ENCODE measurements at regions not wholly inside any gene's neighbourhood (a gene's known extent, or its start where the extent isn't known, plus 50 kb on each side); places are given as distances from the start of the nearest gene placed in this dataset.
"Not testable (repeated sequence)": the region's sequence is repeated elsewhere in the genome, so short reads cannot be mapped to it uniquely, and the experiment has no call there.

DNA sequence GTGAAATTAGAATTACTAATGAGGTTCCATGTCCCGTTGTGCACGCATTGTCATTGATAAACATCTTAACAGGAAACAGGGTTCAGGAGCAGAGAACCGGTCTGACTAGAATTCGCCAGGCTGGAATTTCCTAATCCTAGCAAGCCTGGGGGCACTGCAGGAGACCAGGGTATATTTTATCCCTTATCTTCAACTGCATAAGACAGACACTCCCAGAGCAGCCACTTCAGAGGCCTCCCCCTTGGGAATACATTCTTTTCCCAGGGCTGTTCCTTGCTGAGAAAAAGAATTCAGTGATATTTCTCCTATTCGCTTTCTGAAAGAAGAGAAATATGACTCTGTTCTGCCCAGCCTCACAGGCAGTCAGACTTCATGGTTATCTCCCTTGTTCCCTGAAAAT is 416.6 kb upstream of the HTR2C start:
- not testable (repeated sequence) for H3K27ac ChIP-seq (ENCODE audit: low read depth, low read length); H3K9ac ChIP-seq (ENCODE audit: low read length); H3K27me3 ChIP-seq (ENCODE audit: control insufficient read depth, insufficient read depth, low read length); H3K4me1 ChIP-seq (ENCODE audit: control insufficient read depth, insufficient read depth, low read length); H3K4me3 ChIP-seq (ENCODE audit: low read depth, low read length); H3K36me3 ChIP-seq (ENCODE audit: control insufficient read depth, insufficient read depth, low read length)
- H3K9me3 ChIP-seq (ENCODE audit: control insufficient read depth, insufficient read depth, low read depth, low read length): peaks cover 20% of the 10 kb centered on the region

GRCh38 chrX:114166601-114167000 is 417.3 kb upstream of the HTR2C start:
- Histone ChIP-seq H3K27ac (ENCODE audit: low read depth, low read length) (no peak overlapping the region), H3K9me3 (ENCODE audit: control insufficient read depth, insufficient read depth, low read depth, low read length) (peaks cover 20% of the 10 kb centered on the region), H3K9ac (ENCODE audit: low read length) (no peak overlapping the region), H3K27me3 (ENCODE audit: control insufficient read depth, insufficient read depth, low read length) (no peaks in the 10 kb centered on the region), H3K4me3 (ENCODE audit: low read depth, low read length) (no peak overlapping the region), H3K4me1 (ENCODE audit: control insufficient read depth, insufficient read depth, low read length) (no peaks in the 10 kb centered on the region), H3K36me3 (ENCODE audit: control insufficient read depth, insufficient read depth, low read length) (no peaks in the 10 kb centered on the region)

DNA sequence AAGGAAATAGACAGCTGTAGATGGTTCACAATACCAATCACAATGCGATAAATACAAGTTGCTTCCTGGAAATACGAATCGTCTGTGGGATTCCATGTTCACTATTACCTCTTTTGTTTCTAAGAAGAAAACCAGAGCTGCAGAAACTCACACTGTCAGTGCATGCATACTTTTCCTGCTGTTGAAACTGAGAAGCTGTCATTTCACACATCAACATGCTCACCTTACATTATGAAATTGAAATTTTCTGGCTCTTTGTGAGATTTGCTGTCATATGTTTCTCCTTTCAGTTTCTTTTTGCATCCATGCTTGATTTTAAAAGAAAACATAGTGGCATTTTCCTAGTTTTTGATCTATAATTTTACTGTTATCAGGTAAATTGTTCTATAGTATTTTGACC is 418.3 kb upstream of the HTR2C start:
- Histone ChIP-seq H3K4me1 (ENCODE audit: control insufficient read depth, insufficient read depth, low read length) (no peaks in the 10 kb centered on the region), H3K36me3 (ENCODE audit: control insufficient read depth, insufficient read depth, low read length) (no peaks in the 10 kb centered on the region), H3K9me3 (ENCODE audit: control insufficient read depth, insufficient read depth, low read depth, low read length) (peaks cover 20% of the 10 kb centered on the region), H3K4me3 (ENCODE audit: low read depth, low read length) (no peak overlapping the region), H3K27ac (ENCODE audit: low read depth, low read length) (no peak overlapping the region), H3K9ac (ENCODE audit: low read length) (no peak overlapping the region), H3K27me3 (ENCODE audit: control insufficient read depth, insufficient read depth, low read length) (no peaks in the 10 kb centered on the region)

DNA sequence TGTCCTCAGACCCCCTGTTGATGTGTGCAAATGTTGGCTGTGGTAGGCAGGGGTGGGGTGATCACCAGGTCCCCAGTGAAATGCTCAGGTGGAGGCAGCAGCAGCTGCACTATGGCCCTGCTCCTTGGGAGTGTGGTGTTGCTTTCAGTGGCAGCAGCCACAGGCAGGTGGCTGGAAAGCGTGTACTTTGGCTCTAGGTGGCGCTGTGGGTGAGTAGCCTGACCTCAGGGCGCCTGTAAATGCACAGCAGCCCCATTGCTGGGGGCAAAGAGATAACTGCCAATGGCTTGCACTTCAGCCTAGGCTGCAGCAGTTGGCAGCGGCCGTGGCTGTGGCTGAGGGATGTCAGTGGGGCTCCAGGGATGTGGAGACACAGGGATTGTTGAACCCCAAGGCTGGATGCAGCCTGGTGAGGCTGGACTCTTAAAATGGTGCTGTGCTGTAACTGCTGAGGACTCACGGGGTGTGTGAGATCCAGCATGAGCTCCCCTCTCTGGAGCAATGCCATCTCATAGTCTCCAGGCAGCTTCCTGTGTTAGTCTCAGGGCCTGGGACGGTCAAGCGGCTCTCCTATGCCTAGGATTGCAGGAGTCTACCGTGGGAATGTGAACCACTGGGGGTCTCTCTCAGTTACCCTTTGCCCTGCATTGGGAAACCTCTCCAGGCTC is 421.7 kb upstream of the HTR2C start:
- Histone ChIP-seq H3K27ac (ENCODE audit: low read depth, low read length) (no peak overlapping the region), H3K27me3 (ENCODE audit: control insufficient read depth, insufficient read depth, low read length) (no peaks in the 10 kb centered on the region), H3K4me1 (ENCODE audit: control insufficient read depth, insufficient read depth, low read length) (no peaks in the 10 kb centered on the region)

DNA sequence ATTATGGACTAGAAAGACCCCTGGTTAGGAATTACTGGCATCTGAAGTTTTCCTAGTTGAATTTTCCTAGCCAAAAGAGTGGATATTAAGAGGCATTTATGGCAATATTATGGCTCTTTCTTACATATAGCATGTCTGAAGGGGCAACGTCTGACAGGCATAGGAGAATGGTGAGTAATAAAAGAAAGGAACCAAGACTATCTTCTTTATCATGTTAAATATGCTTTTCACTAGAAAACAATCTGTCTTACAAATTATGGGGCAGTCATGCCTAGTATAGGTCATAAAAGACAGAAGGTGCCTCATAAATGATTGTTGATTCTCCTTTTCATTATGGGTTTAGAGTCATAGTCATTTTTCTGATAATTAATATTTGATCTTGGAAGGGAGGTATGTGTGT is 431.1 kb upstream of the HTR2C start:
- no peaks in the 10 kb centered on the region for H3K9me3 ChIP-seq (ENCODE audit: control insufficient read depth, insufficient read depth, low read depth, low read length)
- H3K27ac ChIP-seq (ENCODE audit: low read depth, low read length): no peak overlapping the region
- no peak overlapping the region for H3K4me3 ChIP-seq (ENCODE audit: low read depth, low read length)
- no peaks in the 10 kb centered on the region for H3K36me3 ChIP-seq (ENCODE audit: control insufficient read depth, insufficient read depth, low read length)
- peaks cover 8% of the 10 kb centered on the region; the same call in 1 of the 2 replicates for H3K4me1 ChIP-seq (ENCODE audit: control insufficient read depth, insufficient read depth, low read length)
- H3K9ac ChIP-seq (ENCODE audit: low read length): no peak overlapping the region
- H3K27me3 ChIP-seq (ENCODE audit: control insufficient read depth, insufficient read depth, low read length): no peaks in the 10 kb centered on the region

More for the DNA sequence above, 421.7 kb upstream of the HTR2C start:
- Histone ChIP-seq H3K36me3 (ENCODE audit: control insufficient read depth, insufficient read depth, low read length) (no peaks in the 10 kb centered on the region), H3K9me3 (ENCODE audit: control insufficient read depth, insufficient read depth, low read depth, low read length) (peaks cover 8% of the 10 kb centered on the region), H3K4me3 (ENCODE audit: low read depth, low read length) (no peak overlapping the region), H3K9ac (ENCODE audit: low read length) (no peak overlapping the region)

- no peak overlapping the region for H3K4me3 ChIP-seq (ENCODE audit: low read depth, low read length)
- no peaks in the 10 kb centered on the region for H3K27me3 ChIP-seq (ENCODE audit: control insufficient read depth, insufficient read depth, low read length)
- no peak overlapping the region for H3K27ac ChIP-seq (ENCODE audit: low read depth, low read length)
Observed at GRCh38 chrX:114152130-114152529, 431.8 kb upstream of the HTR2C start.

DNA sequence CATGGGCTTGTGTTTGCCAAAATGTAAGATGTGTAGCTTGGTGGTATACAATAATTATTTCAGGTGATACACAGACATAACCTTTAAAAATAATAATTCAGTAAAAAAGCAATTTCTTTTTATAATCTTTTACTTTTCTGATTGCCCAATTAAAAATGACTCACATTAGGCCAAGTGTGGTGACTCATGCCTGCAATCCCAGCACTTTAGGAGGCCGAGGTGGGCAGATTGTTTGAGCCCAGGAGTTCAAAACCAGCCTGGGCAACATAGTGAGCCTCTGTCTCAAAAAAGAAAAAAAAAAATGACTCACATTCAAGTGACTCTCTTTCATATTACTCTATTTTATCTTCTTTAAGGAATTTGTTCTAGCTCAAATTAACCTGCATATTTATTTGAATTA is 449.4 kb upstream of the HTR2C start:
- no peaks in the 10 kb centered on the region; the same call in 1 of the 2 replicates for H3K27me3 ChIP-seq (ENCODE audit: control insufficient read depth, insufficient read depth, low read length)
- H3K9me3 ChIP-seq (ENCODE audit: control insufficient read depth, insufficient read depth, low read depth, low read length): no peaks in the 10 kb centered on the region
- no peak overlapping the region for H3K4me3 ChIP-seq (ENCODE audit: low read depth, low read length)
- H3K9ac ChIP-seq (ENCODE audit: low read length): no peak overlapping the region
- H3K4me1 ChIP-seq (ENCODE audit: control insufficient read depth, insufficient read depth, low read length): no peaks in the 10 kb centered on the region
- no peaks in the 10 kb centered on the region for H3K36me3 ChIP-seq (ENCODE audit: control insufficient read depth, insufficient read depth, low read length)
- H3K27ac ChIP-seq (ENCODE audit: low read depth, low read length): no peak overlapping the region

More at GRCh38 chrX:114152130-114152529, 431.8 kb upstream of the HTR2C start:
- H3K9me3 ChIP-seq (ENCODE audit: control insufficient read depth, insufficient read depth, low read depth, low read length): no peaks in the 10 kb centered on the region
- peaks cover 8% of the 10 kb centered on the region; the same call in 1 of the 2 replicates for H3K4me1 ChIP-seq (ENCODE audit: control insufficient read depth, insufficient read depth, low read length)
- no peaks in the 10 kb centered on the region for H3K36me3 ChIP-seq (ENCODE audit: control insufficient read depth, insufficient read depth, low read length)
- H3K9ac ChIP-seq (ENCODE audit: low read length): no peak overlapping the region

- Histone ChIP-seq H3K27me3 (ENCODE audit: control insufficient read depth, insufficient read depth, low read length) (no peaks in the 10 kb centered on the region; the same call in 1 of the 2 replicates), H3K4me3 (ENCODE audit: low read depth, low read length) (no peak overlapping the region), H3K4me1 (ENCODE audit: control insufficient read depth, insufficient read depth, low read length) (peaks cover 12% of the 10 kb centered on the region), H3K9me3 (ENCODE audit: control insufficient read depth, insufficient read depth, low read depth, low read length) (no peaks in the 10 kb centered on the region), H3K27ac (ENCODE audit: low read depth, low read length) (no peak overlapping the region), H3K36me3 (ENCODE audit: control insufficient read depth, insufficient read depth, low read length) (no peaks in the 10 kb centered on the region), H3K9ac (ENCODE audit: low read length) (no peak overlapping the region)
Observed at GRCh38 chrX:114127411-114128025, 456.4 kb upstream of the HTR2C start.

GRCh38 chrX:114127005-114127404 is 456.9 kb upstream of the HTR2C start:
- Histone ChIP-seq H3K27ac (ENCODE audit: low read depth, low read length) (no peak overlapping the region), H3K9ac (ENCODE audit: low read length) (no peak overlapping the region), H3K4me3 (ENCODE audit: low read depth, low read length) (no peak overlapping the region), H3K4me1 (ENCODE audit: control insufficient read depth, insufficient read depth, low read length) (peaks cover 12% of the 10 kb centered on the region), H3K36me3 (ENCODE audit: control insufficient read depth, insufficient read depth, low read length) (no peaks in the 10 kb centered on the region), H3K27me3 (ENCODE audit: control insufficient read depth, insufficient read depth, low read length) (no peaks in the 10 kb centered on the region; the same call in 1 of the 2 replicates), H3K9me3 (ENCODE audit: control insufficient read depth, insufficient read depth, low read depth, low read length) (no peaks in the 10 kb centered on the region)

- Histone ChIP-seq H3K36me3 (ENCODE audit: control insufficient read depth, insufficient read depth, low read length) (no peaks in the 10 kb centered on the region), H3K9me3 (ENCODE audit: control insufficient read depth, insufficient read depth, low read depth, low read length) (no peaks in the 10 kb centered on the region), H3K27ac (ENCODE audit: low read depth, low read length) (no peak overlapping the region), H3K27me3 (ENCODE audit: control insufficient read depth, insufficient read depth, low read length) (no peaks in the 10 kb centered on the region; the same call in 1 of the 2 replicates), H3K4me3 (ENCODE audit: low read depth, low read length) (no peak overlapping the region), H3K9ac (ENCODE audit: low read length) (no peak overlapping the region), H3K4me1 (ENCODE audit: control insufficient read depth, insufficient read depth, low read length) (peaks cover 14% of the 10 kb centered on the region)
Observed at GRCh38 chrX:114101081-114101480, 482.8 kb upstream of the HTR2C start.

DNA sequence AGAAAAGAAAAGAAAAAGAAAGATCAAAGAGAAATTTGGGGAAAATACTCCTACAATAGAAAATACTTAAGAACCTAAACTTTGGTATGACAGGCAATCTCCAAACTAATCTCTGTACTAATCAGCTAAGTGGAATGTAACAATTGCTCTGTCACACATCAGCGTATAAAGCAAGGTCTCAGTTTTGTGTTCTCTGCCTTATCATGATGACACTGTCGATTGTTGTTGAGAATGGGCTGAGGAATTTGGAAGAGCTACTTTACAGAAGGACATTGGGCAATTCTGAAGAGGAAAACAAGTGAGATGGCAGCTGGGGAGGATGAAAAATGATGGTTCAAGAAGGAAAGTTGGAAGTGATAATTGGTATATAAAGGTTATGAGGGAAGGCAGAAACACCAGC is 486.0 kb upstream of the HTR2C start:
- Histone ChIP-seq H3K9ac (ENCODE audit: low read length) (no peak overlapping the region), H3K27ac (ENCODE audit: low read depth, low read length) (no peak overlapping the region), H3K36me3 (ENCODE audit: control insufficient read depth, insufficient read depth, low read length) (no peaks in the 10 kb centered on the region), H3K4me3 (ENCODE audit: low read depth, low read length) (no peak overlapping the region), H3K9me3 (ENCODE audit: control insufficient read depth, insufficient read depth, low read depth, low read length) (no peaks in the 10 kb centered on the region), H3K4me1 (ENCODE audit: control insufficient read depth, insufficient read depth, low read length) (peaks cover 14% of the 10 kb centered on the region), H3K27me3 (ENCODE audit: control insufficient read depth, insufficient read depth, low read length) (no peaks in the 10 kb centered on the region; the same call in 1 of the 2 replicates)

All from HUES6 (cell line).